ENCODE measurements at regions not wholly inside any gene's neighbourhood (a gene's known extent, or its start where the extent isn't known, plus 50 kb on each side); places are given as distances from the start of the nearest gene placed in this dataset.
"Not testable (repeated sequence)": the region's sequence is repeated elsewhere in the genome, so short reads cannot be mapped to it uniquely, and the experiment has no call there.

DNA sequence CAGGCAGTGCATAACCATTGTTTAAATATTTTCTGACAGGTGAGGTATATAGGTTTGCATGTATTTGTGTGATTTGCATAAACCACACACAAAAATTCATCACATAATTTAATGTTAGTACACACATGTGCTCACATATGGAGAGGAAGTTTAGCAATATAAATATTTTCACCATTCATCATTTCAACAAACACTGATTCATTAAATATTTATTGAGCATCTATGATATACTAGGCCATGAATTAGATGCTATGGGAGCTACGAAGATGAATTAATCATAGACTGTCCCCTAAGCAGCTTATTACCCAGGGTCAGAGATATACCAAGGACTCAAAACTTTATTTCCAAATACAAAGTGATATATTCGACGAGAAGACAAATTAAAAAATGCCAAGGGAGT, 311.6 kb upstream of the PIK3C3 start:
- Histone ChIP-seq H3K27ac (no peak overlapping the region), H3K36me3 (no peaks in the 10 kb centered on the region), H3K9me3 (no peaks in the 10 kb centered on the region), H3K4me1 (no peaks in the 10 kb centered on the region), H3K27me3 (no peaks in the 10 kb centered on the region), H3K4me3 (no peak overlapping the region)
- DNase-seq (ENCODE audit: low spot score in 2 of 2): no peak
- intact Hi-C loops (cut with DNase I; ENCODE audit: low total_unique reads): no loop called here
- TF ChIP-seq POLR2A (IDR thresholded peaks at IDR 0.05): no peak
- TF ChIP-seq POLR2AphosphoS5 (IDR thresholded peaks at IDR 0.05): no peak
- no peak for TF ChIP-seq CTCF (IDR thresholded peaks at IDR 0.05)

GRCh38 chr18:41642756-41643155, 312.3 kb upstream of the PIK3C3 start:
- intact Hi-C loops (cut with DNase I; ENCODE audit: low total_unique reads): no loop called here
- TF ChIP-seq POLR2A (IDR thresholded peaks at IDR 0.05): no peak
- no peak for TF ChIP-seq POLR2AphosphoS5 (IDR thresholded peaks at IDR 0.05)

GRCh38 chr18:41639218-41639617, 315.8 kb upstream of the PIK3C3 start:
- no peaks in the 10 kb centered on the region for H3K9me3 ChIP-seq
- intact Hi-C loops (cut with DNase I; ENCODE audit: low total_unique reads): no loop called here
- H3K27ac ChIP-seq: no peak overlapping the region
- TF ChIP-seq POLR2A (IDR thresholded peaks at IDR 0.05): no peak
- TF ChIP-seq POLR2AphosphoS5 (IDR thresholded peaks at IDR 0.05): no peak
- no peak for TF ChIP-seq CTCF (IDR thresholded peaks at IDR 0.05)
- no peak for DNase-seq (ENCODE audit: low spot score in 2 of 2)
- H3K27me3 ChIP-seq: no peaks in the 10 kb centered on the region
- no peaks in the 10 kb centered on the region for H3K4me1 ChIP-seq
- H3K4me3 ChIP-seq: no peak overlapping the region
- no peaks in the 10 kb centered on the region for H3K36me3 ChIP-seq

More at GRCh38 chr18:41642756-41643155, 312.3 kb upstream of the PIK3C3 start:
- no peaks in the 10 kb centered on the region for H3K27me3 ChIP-seq
- no peaks in the 10 kb centered on the region for H3K36me3 ChIP-seq
- H3K4me3 ChIP-seq: no peak overlapping the region
- no peaks in the 10 kb centered on the region for H3K9me3 ChIP-seq
- no peaks in the 10 kb centered on the region for H3K4me1 ChIP-seq
- no peak for DNase-seq (ENCODE audit: low spot score in 2 of 2)
- H3K27ac ChIP-seq: no peak overlapping the region

DNA sequence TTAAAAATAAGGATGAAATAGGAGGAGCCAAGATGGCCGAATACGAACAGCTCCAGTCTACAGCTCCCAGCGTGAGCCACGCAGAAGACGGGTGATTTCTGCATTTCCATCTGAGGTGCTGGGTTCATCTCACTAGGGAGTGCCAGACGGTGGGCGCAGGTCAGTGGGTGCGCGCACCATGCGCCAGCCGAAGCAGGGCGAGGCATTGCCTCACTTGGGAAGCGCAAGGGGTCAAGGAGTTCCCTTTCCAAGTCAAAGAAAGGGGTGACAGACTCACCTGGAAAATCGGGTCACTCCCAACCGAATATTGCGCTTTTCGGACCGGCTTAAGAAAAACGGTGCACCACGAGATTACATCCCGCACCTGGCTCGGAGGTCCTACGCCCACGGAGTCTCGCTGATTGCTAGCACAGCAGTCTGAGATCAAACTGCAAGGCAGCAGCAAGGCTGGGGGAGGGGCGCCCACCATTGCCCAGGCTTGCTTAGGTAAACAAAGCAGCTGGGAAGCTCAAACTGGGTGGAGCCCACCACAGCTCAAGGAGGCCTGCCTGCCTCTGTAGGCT, 323.2 kb upstream of the PIK3C3 start:
- H3K36me3 ChIP-seq; DNase-seq (ENCODE audit: low spot score in 2 of 2); H3K27ac ChIP-seq; intact Hi-C loops (cut with DNase I; ENCODE audit: low total_unique reads); H3K9me3 ChIP-seq; H3K27me3 ChIP-seq; H3K4me1 ChIP-seq; H3K4me3 ChIP-seq: not testable (repeated sequence)

DNA sequence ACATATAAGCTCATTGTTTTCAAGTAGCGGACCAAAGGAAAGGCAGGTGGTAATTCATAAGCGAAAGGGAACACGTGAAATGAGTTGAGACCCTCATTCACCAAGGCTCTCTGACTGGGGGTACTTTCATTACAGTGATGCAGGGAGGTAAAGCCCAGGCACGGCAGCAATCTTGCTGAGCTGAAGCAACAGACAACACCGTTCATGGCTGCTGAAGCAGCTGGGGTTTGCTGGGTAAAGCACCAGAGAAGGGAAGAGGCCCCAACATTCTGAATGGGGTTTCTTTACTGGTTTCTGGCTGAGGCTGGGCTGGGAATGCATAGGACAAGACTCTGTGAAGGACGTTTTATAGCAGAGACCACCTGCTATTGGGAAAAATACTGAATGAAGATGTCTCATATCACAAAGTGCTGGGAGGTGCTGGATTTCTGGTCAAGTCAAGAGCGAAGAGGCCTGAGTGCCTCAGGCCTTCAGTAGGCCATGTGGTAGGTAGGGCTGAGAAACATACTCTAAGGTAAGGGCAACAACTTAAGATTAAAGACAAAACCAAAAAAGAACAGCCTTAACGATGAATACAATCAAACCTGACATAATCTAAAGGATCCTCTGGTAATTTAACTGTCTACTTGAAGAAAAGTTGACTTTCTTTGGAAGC, 324.7 kb upstream of the PIK3C3 start:
- DNase-seq (ENCODE audit: low spot score in 2 of 2): no peak
- intact Hi-C loops (cut with DNase I; ENCODE audit: low total_unique reads): no loop called here
- no peaks in the 10 kb centered on the region for H3K27me3 ChIP-seq
- no peaks in the 10 kb centered on the region for H3K4me1 ChIP-seq
- H3K9me3 ChIP-seq: no peaks in the 10 kb centered on the region
- TF ChIP-seq POLR2A (IDR thresholded peaks at IDR 0.05) (no peak), POLR2AphosphoS5 (IDR thresholded peaks at IDR 0.05) (no peak), CTCF (IDR thresholded peaks at IDR 0.05) (no peak)
- H3K36me3 ChIP-seq: no peaks in the 10 kb centered on the region
- no peak overlapping the region for H3K27ac ChIP-seq
- H3K4me3 ChIP-seq: no peak overlapping the region

DNA sequence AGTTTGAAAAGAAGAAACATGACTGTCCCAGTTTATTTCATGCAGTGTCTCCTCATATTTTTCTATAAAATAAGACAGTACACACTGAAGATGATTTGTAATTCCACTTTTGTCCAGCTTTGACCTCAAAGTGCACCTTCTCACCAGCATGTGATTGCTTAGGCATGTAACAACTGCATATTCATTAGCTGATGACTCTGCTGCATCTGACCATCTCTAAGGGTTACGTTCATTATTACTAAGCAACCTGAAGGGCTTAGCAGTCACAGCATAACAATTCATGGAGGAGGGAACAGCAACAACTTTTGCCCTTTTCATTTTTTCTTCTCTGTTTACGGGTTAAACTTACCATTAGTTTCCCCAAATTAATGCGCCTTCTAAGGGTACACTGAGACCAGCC, 330.6 kb upstream of the PIK3C3 start:
- H3K27ac ChIP-seq: no peak overlapping the region
- intact Hi-C loops (cut with DNase I; ENCODE audit: low total_unique reads): no loop called here
- DNase-seq (ENCODE audit: low spot score in 2 of 2): no peak
- no peaks in the 10 kb centered on the region for H3K27me3 ChIP-seq
- H3K36me3 ChIP-seq: no peaks in the 10 kb centered on the region
- TF ChIP-seq POLR2AphosphoS5 (IDR thresholded peaks at IDR 0.05) (no peak), POLR2A (IDR thresholded peaks at IDR 0.05) (no peak), CTCF (IDR thresholded peaks at IDR 0.05) (no peak)
- no peak overlapping the region for H3K4me3 ChIP-seq
- no peaks in the 10 kb centered on the region for H3K4me1 ChIP-seq
- no peaks in the 10 kb centered on the region for H3K9me3 ChIP-seq
